Gastrocnemius medialis (tissue), 4 donors: ENCODE measurements at regions not wholly inside any gene's neighbourhood (a gene's known extent, or its start where the extent isn't known, plus 50 kb on each side); places are given as distances from the start of the nearest gene placed in this dataset.

ENCODE experiments used
- POLR2A ChIP-seq, 2 donors: fragments of 450-650 bp; IDR thresholded peaks; one replicate each; pipeline ENCODE4 v1.6.1; 2017; ENCODE audit warnings: antibody characterized with exemption in 2 of 2, mild to moderate bottlenecking in 2 of 2, moderate library complexity in 2 of 2
- TF ChIP-seq, protein P1 (sequence below), 5 experiments: fragments of 450-650 bp in 3 of 5; fragments of 200-600 bp in 2 of 5; sonication (generic) in 2 of 5; IDR thresholded peaks in 4 of 5; conservative IDR thresholded peaks in 1 of 5; 1 replicate in 4 of 5; 2 replicates in 1 of 5; pipeline ENCODE4 v1.5.1; 2016 to 2019; ENCODE audit warnings: antibody characterized with exemption in 5 of 5, mild to moderate bottlenecking in 3 of 5, moderate library complexity in 3 of 5

DNA sequence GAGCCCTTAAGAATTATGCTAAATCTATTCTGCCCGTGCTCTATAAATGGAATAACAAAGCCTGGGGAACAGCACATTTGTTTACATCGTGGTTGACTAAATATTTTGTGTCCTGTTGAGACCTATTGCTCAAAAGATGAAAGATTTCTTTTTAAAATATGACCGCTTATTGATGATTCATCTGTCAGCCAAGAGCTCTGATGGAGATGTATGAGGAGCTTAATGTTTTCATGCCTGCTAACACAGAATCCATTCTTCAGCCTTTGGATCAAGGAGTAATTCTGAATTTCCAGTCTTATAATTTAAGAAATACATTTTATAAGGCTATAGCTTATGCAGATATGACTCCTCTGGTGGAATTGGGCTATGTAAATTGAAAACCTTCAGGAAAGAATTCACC is 271.3 kb upstream of the FAT4 start:
- TF ChIP-seq, protein P1, sequence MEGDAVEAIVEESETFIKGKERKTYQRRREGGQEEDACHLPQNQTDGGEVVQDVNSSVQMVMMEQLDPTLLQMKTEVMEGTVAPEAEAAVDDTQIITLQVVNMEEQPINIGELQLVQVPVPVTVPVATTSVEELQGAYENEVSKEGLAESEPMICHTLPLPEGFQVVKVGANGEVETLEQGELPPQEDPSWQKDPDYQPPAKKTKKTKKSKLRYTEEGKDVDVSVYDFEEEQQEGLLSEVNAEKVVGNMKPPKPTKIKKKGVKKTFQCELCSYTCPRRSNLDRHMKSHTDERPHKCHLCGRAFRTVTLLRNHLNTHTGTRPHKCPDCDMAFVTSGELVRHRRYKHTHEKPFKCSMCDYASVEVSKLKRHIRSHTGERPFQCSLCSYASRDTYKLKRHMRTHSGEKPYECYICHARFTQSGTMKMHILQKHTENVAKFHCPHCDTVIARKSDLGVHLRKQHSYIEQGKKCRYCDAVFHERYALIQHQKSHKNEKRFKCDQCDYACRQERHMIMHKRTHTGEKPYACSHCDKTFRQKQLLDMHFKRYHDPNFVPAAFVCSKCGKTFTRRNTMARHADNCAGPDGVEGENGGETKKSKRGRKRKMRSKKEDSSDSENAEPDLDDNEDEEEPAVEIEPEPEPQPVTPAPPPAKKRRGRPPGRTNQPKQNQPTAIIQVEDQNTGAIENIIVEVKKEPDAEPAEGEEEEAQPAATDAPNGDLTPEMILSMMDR (IDR thresholded peaks at IDR 0.05 in 4 of 5, conservative IDR thresholded peaks at IDR 0.05 in 1 of 5), result no peak
- TF ChIP-seq POLR2A (IDR thresholded peaks at IDR 0.05), result no peak
